Liver (tissue), 3 donors: ENCODE measurements at regions not wholly inside any gene's neighbourhood (a gene's known extent, or its start where the extent isn't known, plus 50 kb on each side); places are given as distances from the start of the nearest gene placed in this dataset.

Experiments
- ATF3 ChIP-seq: IDR thresholded peaks from 2 replicates; pipeline ENCODE4 v1.6.1; 2016; ENCODE audit warnings: antibody characterized with exemption
- CTCF ChIP-seq: fragments of 150-350 bp; IDR thresholded peaks from 2 replicates; pipeline ENCODE4 v1.5.1; 2017; ENCODE audit warnings: improper control_type of control experiment, low read depth, low read length; ENCODE audit not compliant: missing input control
- EGR1 ChIP-seq, 2 donors: IDR thresholded peaks; 2 replicates each; pipeline ENCODE4 v1.6.1; 2016 to 2018; ENCODE audit warnings: antibody characterized with exemption in 2 of 2, low read depth in 2 of 2
- GABPA ChIP-seq, 2 donors: IDR thresholded peaks in 1 of 2; conservative IDR thresholded peaks in 1 of 2; 2 replicates each; pipeline ENCODE4 v1.6.1; 2016; ENCODE audit warnings: antibody characterized with exemption in 2 of 2, mild to moderate bottlenecking in 1 of 2, moderate library complexity in 1 of 2
- HNF4G ChIP-seq: IDR thresholded peaks from 2 replicates; pipeline ENCODE4 v1.6.1; 2016; ENCODE audit warnings: antibody characterized with exemption
- JUND ChIP-seq, 2 donors: IDR thresholded peaks; 2 replicates each; pipeline ENCODE4 v1.6.1; 2016; ENCODE audit warnings: antibody characterized with exemption in 2 of 2
- SP1 ChIP-seq: IDR thresholded peaks from 2 replicates; pipeline ENCODE4 v1.6.1; 2018; ENCODE audit warnings: antibody characterized with exemption, mild to moderate bottlenecking
- TAF1 ChIP-seq: conservative IDR thresholded peaks from 2 replicates; pipeline ENCODE4 v1.6.1; 2016; ENCODE audit warnings: antibody characterized with exemption, mild to moderate bottlenecking
- ZBTB33 ChIP-seq: IDR thresholded peaks from 2 replicates; pipeline ENCODE4 v1.6.1; 2016; ENCODE audit warnings: antibody characterized with exemption
- TF ChIP-seq, protein P1 (sequence below): IDR thresholded peaks from 2 replicates; pipeline ENCODE4 v1.6.1; 2016; ENCODE audit warnings: antibody characterized with exemption
- TF ChIP-seq, protein P2 (sequence below): IDR thresholded peaks from 2 replicates; pipeline ENCODE4 v1.6.1; 2016; ENCODE audit warnings: antibody characterized with exemption, mild to moderate bottlenecking
- donor health status: healthy.
- donor health status: healthy.

DNA sequence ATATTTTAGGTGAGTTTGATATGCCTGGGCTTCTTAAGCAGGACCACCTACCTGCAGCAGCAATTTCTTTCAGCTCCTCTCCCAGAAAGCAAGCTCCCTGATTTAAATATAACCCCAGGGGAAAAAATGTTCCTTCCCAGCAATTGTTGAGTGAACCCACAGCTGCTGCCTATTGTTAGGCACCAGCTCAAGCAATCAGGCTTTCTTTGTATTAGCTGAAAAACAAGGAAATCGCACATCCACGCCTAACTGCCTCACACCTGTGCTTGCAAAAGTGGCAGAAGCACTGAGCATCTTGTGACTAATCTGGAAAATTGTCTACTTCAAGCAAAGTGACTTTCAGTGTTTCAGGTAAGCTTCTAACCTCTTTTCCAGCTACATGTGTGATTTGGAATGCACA is 432.2 kb downstream of the SMARCA1 start:
- TF ChIP-seq CTCF = no peak
- TF ChIP-seq, protein P1, sequence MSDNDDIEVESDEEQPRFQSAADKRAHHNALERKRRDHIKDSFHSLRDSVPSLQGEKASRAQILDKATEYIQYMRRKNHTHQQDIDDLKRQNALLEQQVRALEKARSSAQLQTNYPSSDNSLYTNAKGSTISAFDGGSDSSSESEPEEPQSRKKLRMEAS = no peak
- no peak for TF ChIP-seq JUND (IDR thresholded peaks at IDR 0.05)
- TF ChIP-seq EGR1 (IDR thresholded peaks at IDR 0.05; ENCODE audit: low read depth in 2 of 2) = no peak
- no peak for TF ChIP-seq GABPA (IDR thresholded peaks at IDR 0.05 in 1 of 2, conservative IDR thresholded peaks at IDR 0.05 in 1 of 2)
- no peak for TF ChIP-seq TAF1
- no peak for TF ChIP-seq SP1
- TF ChIP-seq, protein P2, sequence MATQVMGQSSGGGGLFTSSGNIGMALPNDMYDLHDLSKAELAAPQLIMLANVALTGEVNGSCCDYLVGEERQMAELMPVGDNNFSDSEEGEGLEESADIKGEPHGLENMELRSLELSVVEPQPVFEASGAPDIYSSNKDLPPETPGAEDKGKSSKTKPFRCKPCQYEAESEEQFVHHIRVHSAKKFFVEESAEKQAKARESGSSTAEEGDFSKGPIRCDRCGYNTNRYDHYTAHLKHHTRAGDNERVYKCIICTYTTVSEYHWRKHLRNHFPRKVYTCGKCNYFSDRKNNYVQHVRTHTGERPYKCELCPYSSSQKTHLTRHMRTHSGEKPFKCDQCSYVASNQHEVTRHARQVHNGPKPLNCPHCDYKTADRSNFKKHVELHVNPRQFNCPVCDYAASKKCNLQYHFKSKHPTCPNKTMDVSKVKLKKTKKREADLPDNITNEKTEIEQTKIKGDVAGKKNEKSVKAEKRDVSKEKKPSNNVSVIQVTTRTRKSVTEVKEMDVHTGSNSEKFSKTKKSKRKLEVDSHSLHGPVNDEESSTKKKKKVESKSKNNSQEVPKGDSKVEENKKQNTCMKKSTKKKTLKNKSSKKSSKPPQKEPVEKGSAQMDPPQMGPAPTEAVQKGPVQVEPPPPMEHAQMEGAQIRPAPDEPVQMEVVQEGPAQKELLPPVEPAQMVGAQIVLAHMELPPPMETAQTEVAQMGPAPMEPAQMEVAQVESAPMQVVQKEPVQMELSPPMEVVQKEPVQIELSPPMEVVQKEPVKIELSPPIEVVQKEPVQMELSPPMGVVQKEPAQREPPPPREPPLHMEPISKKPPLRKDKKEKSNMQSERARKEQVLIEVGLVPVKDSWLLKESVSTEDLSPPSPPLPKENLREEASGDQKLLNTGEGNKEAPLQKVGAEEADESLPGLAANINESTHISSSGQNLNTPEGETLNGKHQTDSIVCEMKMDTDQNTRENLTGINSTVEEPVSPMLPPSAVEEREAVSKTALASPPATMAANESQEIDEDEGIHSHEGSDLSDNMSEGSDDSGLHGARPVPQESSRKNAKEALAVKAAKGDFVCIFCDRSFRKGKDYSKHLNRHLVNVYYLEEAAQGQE = no peak
- TF ChIP-seq HNF4G = no peak
- TF ChIP-seq ATF3 = no peak
- no peak for TF ChIP-seq ZBTB33
